ENCODE measurements at regions not wholly inside any gene's neighbourhood (a gene's known extent, or its start where the extent isn't known, plus 50 kb on each side); places are given as distances from the start of the nearest gene placed in this dataset.

DNA sequence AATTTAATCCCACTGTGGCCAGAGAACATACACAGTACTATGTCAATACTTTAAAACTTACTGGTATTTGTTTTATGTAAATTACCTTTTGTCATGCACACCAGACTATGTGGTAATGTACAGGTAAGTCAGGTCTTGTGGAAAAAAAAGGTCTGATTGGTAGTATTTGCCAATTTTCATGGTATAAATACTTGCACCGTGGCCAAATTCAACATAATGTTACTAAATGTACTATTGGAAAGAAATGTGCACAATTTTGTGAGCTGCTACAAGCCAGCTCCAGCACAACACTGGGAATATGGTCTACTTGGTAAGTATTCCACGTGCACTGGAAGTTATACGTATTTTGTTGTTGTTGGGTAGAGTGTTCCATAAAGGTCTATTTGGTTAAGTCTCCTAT is 392.5 kb downstream of the RPS24 start:
- Mint-ChIP-seq H3K4me3 (no peak overlapping the region), H3K27ac (no peak overlapping the region), H3K9me3 (peaks cover 17% of the 10 kb centered on the region), H3K27me3 (peaks cover 28% of the 10 kb centered on the region), H3K36me3 (ENCODE audit: low read depth) (no peaks in the 10 kb centered on the region), H3K4me1 (no peaks in the 10 kb centered on the region)
- no peak for ATAC-seq (replicated peaks)

DNA sequence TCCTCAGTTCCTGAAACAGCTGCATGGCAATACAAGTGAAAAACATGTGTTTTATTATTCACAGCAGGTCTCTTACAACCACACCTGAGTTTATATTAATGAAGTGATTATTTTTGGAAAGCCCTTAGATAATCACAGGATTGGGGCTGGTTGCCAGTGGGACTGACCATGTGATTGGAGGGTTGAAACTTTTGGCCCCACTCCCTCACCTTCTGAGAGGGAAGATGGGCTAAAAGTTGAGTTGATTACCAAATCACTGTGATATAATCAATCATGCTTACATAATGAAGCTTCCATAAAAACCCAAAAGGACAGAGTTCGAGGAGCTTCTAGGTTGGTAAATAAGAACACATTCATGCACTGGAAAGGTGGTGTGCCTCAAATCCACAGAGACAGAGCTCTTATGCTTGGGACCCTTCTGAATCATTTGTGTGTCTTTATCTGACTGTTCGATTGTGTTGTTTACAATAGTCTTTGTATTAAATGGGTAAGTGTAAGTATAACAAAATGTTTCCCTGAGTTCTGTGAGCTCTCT is 393.9 kb downstream of the RPS24 start:
- Mint-ChIP-seq H3K36me3 (ENCODE audit: low read depth) (no peaks in the 10 kb centered on the region), H3K27ac (no peak overlapping the region), H3K4me3 (no peak overlapping the region), H3K9me3 (peaks cover 17% of the 10 kb centered on the region), H3K27me3 (peaks cover 32% of the 10 kb centered on the region), H3K4me1 (no peaks in the 10 kb centered on the region)
- ATAC-seq (replicated peaks), result no peak

DNA sequence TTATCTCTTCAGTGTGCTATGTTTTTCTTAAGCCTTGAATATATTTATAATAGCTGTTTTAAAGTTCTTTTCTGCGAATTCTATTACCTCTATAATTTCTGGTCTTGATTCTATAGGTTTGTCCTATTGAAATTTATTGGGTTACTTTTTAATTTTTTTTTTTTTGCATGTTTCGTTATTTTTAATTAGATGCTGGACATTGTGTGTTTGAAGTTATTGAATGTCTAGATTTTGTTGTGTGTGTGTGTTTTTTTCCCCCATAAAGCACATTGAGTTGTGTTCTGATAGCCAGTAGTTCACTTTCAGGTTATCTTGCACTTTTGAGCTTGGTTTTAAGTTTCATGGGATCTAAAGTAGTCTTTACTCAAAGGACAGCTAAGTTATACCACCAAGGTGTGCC is 394.9 kb downstream of the RPS24 start:
- H3K4me1 Mint-ChIP-seq, result no peaks in the 10 kb centered on the region
- ATAC-seq (replicated peaks), result no peak
- H3K4me3 Mint-ChIP-seq, result no peak overlapping the region
- H3K36me3 Mint-ChIP-seq (ENCODE audit: low read depth), result no peaks in the 10 kb centered on the region
- H3K9me3 Mint-ChIP-seq, result peaks cover 17% of the 10 kb centered on the region
- peaks cover 27% of the 10 kb centered on the region for H3K27me3 Mint-ChIP-seq
- no peak overlapping the region for H3K27ac Mint-ChIP-seq

GRCh38 chr10:78429984-78430383 is 396.3 kb downstream of the RPS24 start:
- H3K27ac Mint-ChIP-seq, result no peak overlapping the region
- H3K27me3 Mint-ChIP-seq, result peaks cover 27% of the 10 kb centered on the region

GRCh38 chr10:78432583-78432982 is 398.9 kb downstream of the RPS24 start:
- ATAC-seq (replicated peaks), result no peak
- Mint-ChIP-seq H3K27me3 (peaks cover 26% of the 10 kb centered on the region), H3K9me3 (peaks cover 7% of the 10 kb centered on the region), H3K4me3 (no peak overlapping the region), H3K4me1 (no peaks in the 10 kb centered on the region), H3K27ac (no peak overlapping the region), H3K36me3 (ENCODE audit: low read depth) (no peaks in the 10 kb centered on the region)

More at GRCh38 chr10:78429984-78430383, 396.3 kb downstream of the RPS24 start:
- ATAC-seq (replicated peaks), result no peak
- H3K4me1 Mint-ChIP-seq, result no peaks in the 10 kb centered on the region
- H3K4me3 Mint-ChIP-seq, result no peak overlapping the region
- peaks cover 13% of the 10 kb centered on the region for H3K9me3 Mint-ChIP-seq
- H3K36me3 Mint-ChIP-seq (ENCODE audit: low read depth), result no peaks in the 10 kb centered on the region

DNA sequence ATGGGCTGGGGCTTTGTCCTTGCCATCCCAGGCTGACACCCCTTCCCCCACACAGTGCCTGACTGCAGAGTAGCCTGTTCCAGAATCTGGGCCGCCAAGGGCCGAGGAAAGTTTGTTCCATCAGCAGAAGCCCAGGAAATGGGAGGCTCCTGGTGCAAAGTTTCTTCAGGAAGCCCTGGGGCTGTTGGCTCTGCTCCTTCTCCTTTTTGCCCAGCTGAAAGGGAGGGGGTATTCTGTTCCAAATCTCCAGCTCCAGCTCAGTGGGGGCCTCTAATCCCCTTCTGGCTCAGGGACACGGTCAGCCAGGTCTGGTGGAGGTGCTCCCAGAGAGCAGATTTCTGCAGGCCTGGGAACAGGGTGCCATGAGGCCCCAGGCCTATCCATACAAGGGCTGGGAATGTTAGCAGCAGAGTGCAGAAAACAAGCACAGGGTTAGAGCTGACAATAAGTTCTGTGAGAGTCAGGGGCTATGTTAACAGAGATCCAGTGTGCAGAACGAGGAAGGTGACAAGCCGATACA is 399.5 kb downstream of the RPS24 start:
- ATAC-seq (replicated peaks), result no peak
- no peaks in the 10 kb centered on the region for H3K4me1 Mint-ChIP-seq
- H3K9me3 Mint-ChIP-seq, result peaks cover 7% of the 10 kb centered on the region
- H3K4me3 Mint-ChIP-seq, result no peak overlapping the region
- no peaks in the 10 kb centered on the region for H3K36me3 Mint-ChIP-seq (ENCODE audit: low read depth)
- no peak overlapping the region for H3K27ac Mint-ChIP-seq
- H3K27me3 Mint-ChIP-seq, result peaks cover 26% of the 10 kb centered on the region

GRCh38 chr10:78433766-78434535 is 400.3 kb downstream of the RPS24 start:
- Mint-ChIP-seq H3K4me1 (no peaks in the 10 kb centered on the region), H3K27me3 (peaks cover 25% of the 10 kb centered on the region), H3K9me3 (peaks cover 7% of the 10 kb centered on the region), H3K36me3 (ENCODE audit: low read depth) (no peaks in the 10 kb centered on the region), H3K4me3 (no peak overlapping the region), H3K27ac (no peak overlapping the region)
- ATAC-seq (replicated peaks), result no peak

DNA sequence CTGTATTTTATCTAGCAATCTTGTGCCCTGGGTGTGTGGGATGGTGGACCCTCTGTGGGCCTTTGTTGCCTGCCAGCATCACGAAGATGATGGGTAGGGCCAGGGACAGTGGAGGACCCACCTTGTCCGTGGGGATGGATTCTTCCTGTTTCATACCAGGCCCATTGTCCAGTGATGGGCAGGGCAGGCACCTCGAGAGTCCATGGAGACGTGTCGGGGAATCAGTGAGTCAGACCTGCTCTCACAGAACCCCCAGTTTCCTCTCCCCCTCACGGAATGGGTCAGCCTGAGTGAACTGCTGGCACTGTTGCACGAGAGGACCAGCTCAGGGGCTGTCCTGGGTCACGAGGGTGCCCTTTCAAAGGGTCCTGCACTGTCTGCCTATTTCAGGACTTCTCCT is 401.2 kb downstream of the RPS24 start:
- H3K9me3 Mint-ChIP-seq, result no peaks in the 10 kb centered on the region
- H3K36me3 Mint-ChIP-seq (ENCODE audit: low read depth), result no peaks in the 10 kb centered on the region
- no peak overlapping the region for H3K27ac Mint-ChIP-seq
- H3K4me3 Mint-ChIP-seq, result no peak overlapping the region
- no peak for ATAC-seq (replicated peaks)
- H3K4me1 Mint-ChIP-seq, result no peaks in the 10 kb centered on the region
- H3K27me3 Mint-ChIP-seq, result peaks cover 16% of the 10 kb centered on the region

DNA sequence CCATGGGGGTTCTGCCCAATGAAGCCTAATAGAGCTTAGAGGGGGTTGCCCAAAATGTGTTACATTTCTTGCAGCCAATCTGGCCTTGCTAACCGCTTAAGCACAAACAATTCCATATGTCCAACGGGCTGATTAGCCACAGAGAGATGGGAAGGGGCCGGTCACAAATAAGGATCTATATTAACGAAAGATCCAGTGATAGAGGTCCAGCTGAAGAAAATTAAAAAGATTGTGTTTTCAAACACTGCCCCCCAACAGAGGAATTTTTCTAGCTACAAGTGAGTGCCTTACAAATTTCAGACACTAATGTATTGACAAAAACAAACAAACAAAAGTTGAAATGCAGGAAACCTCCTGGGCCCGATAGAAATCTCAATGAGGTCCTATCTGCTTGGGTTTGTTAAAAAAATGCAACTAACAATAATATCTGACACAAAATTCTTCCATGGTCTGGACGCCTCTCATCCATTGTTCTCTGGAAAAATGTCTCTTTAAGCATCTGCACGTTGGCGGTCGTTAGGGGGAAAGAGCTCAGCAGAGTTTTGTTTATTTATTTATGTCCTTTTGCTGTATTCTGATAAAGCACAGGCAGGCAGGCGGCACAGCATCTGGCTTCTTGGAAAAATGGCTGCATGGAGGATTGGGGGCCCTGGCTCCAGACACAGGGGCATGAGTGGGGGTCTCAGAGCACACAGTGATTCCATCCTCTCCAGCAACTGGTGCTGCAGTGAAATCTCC is 402.0 kb downstream of the RPS24 start:
- H3K36me3 Mint-ChIP-seq (ENCODE audit: low read depth), result no peaks in the 10 kb centered on the region
- no peaks in the 10 kb centered on the region for H3K9me3 Mint-ChIP-seq
- H3K27me3 Mint-ChIP-seq, result peaks cover 12% of the 10 kb centered on the region

DNA sequence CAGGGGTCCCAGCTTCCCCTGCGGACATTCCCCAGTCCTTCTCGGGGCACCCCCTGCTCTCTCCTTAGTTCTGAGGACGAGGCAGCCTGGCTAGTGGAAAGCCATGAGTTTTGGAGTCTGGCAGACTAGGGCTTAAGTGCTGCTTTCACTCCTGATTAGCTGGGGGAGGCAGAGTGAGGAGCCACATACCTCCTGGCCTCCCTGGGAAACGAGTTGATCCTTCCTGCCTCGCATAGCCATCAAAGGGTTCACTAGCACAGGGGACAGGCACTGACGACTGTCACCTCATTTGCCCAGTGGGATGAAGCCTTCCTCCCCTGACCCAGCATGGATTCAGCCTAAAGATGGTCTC is 402.5 kb downstream of the RPS24 start:
- ATAC-seq (replicated peaks), result no peak
- Mint-ChIP-seq H3K9me3 (no peaks in the 10 kb centered on the region), H3K4me1 (no peaks in the 10 kb centered on the region), H3K4me3 (no peak overlapping the region), H3K36me3 (ENCODE audit: low read depth) (no peaks in the 10 kb centered on the region), H3K27me3 (peaks cover 8% of the 10 kb centered on the region), H3K27ac (no peak overlapping the region)

More for the DNA sequence above, 402.0 kb downstream of the RPS24 start:
- no peak for ATAC-seq (replicated peaks)
- Mint-ChIP-seq H3K27ac (no peak overlapping the region), H3K4me1 (no peaks in the 10 kb centered on the region), H3K4me3 (no peak overlapping the region)

GRCh38 chr10:78436706-78437406 is 403.2 kb downstream of the RPS24 start:
- ATAC-seq (replicated peaks), result no peak
- Mint-ChIP-seq H3K36me3 (ENCODE audit: low read depth) (no peaks in the 10 kb centered on the region), H3K4me1 (no peaks in the 10 kb centered on the region), H3K27me3 (peaks cover 8% of the 10 kb centered on the region), H3K4me3 (no peak overlapping the region), H3K27ac (peak overlapping the region; percentile 51), H3K9me3 (no peaks in the 10 kb centered on the region)

- H3K4me1 Mint-ChIP-seq, result no peaks in the 10 kb centered on the region
- H3K27ac Mint-ChIP-seq, result peak overlapping the region; percentile 51
- no peak overlapping the region for H3K4me3 Mint-ChIP-seq
- H3K27me3 Mint-ChIP-seq, result peaks cover 3% of the 10 kb centered on the region
- no peak for ATAC-seq (replicated peaks)
- no peaks in the 10 kb centered on the region for H3K36me3 Mint-ChIP-seq (ENCODE audit: low read depth)
- no peaks in the 10 kb centered on the region for H3K9me3 Mint-ChIP-seq
These were observed 403.7 kb downstream of the RPS24 start for GRCh38 chr10:78437407-78437768.

GRCh38 chr10:78437998-78438906 is 404.6 kb downstream of the RPS24 start:
- Mint-ChIP-seq H3K36me3 (ENCODE audit: low read depth) (no peaks in the 10 kb centered on the region), H3K27ac (no peak overlapping the region), H3K27me3 (peaks cover 3% of the 10 kb centered on the region), H3K9me3 (no peaks in the 10 kb centered on the region), H3K4me3 (no peak overlapping the region), H3K4me1 (no peaks in the 10 kb centered on the region)
- no peak for ATAC-seq (replicated peaks)

All from activated T-helper 17 cell treated with anti-CD3 and anti-CD28 coated beads, Interleukin-2, amount 50 U/mL, for 72 hours (primary cell).